ENCODE measurements at regions not wholly inside any gene's neighbourhood (a gene's known extent, or its start where the extent isn't known, plus 50 kb on each side); places are given as distances from the start of the nearest gene placed in this dataset.

- H3K9me3 Mint-ChIP-seq = peaks cover 3% of the 10 kb centered on the region
Observed at GRCh38 chr2:67689651-67690050, 292.5 kb downstream of the ETAA1 start.

GRCh38 chr2:67694445-67694844 is 297.3 kb downstream of the ETAA1 start:
- TF ChIP-seq CTCF (IDR thresholded peaks at IDR 0.05) = no peak
- Mint-ChIP-seq H3K27me3 (ENCODE audit: low read depth, poor library complexity) (no peaks in the 10 kb centered on the region), H3K9me3 (peaks cover 3% of the 10 kb centered on the region), H3K4me1 (peaks cover 33% of the 10 kb centered on the region), H3K36me3 (ENCODE audit: low read depth) (no peaks in the 10 kb centered on the region), H3K4me3 (peak overlapping the region; percentile 53), H3K27ac (peak overlapping the region; percentile 36)
- peak; percentile 52 for DNase-seq

More at GRCh38 chr2:67689651-67690050, 292.5 kb downstream of the ETAA1 start:
- no peak overlapping the region for H3K27ac Mint-ChIP-seq
- peaks cover 12% of the 10 kb centered on the region for H3K4me1 Mint-ChIP-seq
- H3K27me3 Mint-ChIP-seq (ENCODE audit: low read depth, poor library complexity) = peaks cover 4% of the 10 kb centered on the region
- no peak overlapping the region for H3K4me3 Mint-ChIP-seq
- no peak for DNase-seq
- no peaks in the 10 kb centered on the region for H3K36me3 Mint-ChIP-seq (ENCODE audit: low read depth)
- TF ChIP-seq CTCF (IDR thresholded peaks at IDR 0.05) = no peak

- H3K27ac Mint-ChIP-seq = peak overlapping the region; percentile 4
- H3K4me3 Mint-ChIP-seq = no peak overlapping the region
- H3K36me3 Mint-ChIP-seq (ENCODE audit: low read depth) = peaks cover 5% of the 10 kb centered on the region
- peaks cover 14% of the 10 kb centered on the region for H3K4me1 Mint-ChIP-seq
- no peak for TF ChIP-seq CTCF (IDR thresholded peaks at IDR 0.05)
- peaks cover 9% of the 10 kb centered on the region for H3K9me3 Mint-ChIP-seq
- no peak for DNase-seq
- no peaks in the 10 kb centered on the region for H3K27me3 Mint-ChIP-seq (ENCODE audit: low read depth, poor library complexity)
Observed at GRCh38 chr2:67701011-67701410, 303.9 kb downstream of the ETAA1 start.

- DNase-seq = no peak
- TF ChIP-seq CTCF (IDR thresholded peaks at IDR 0.05) = no peak
- Mint-ChIP-seq H3K27ac (no peak overlapping the region), H3K9me3 (peaks cover 9% of the 10 kb centered on the region), H3K27me3 (ENCODE audit: low read depth, poor library complexity) (no peaks in the 10 kb centered on the region), H3K4me1 (peaks cover 7% of the 10 kb centered on the region), H3K4me3 (no peak overlapping the region), H3K36me3 (ENCODE audit: low read depth) (peaks cover 5% of the 10 kb centered on the region)
Observed at GRCh38 chr2:67702284-67702683, 305.2 kb downstream of the ETAA1 start.

GRCh38 chr2:67702937-67703336 is 305.8 kb downstream of the ETAA1 start:
- peaks cover 7% of the 10 kb centered on the region for H3K4me1 Mint-ChIP-seq
- H3K4me3 Mint-ChIP-seq = no peak overlapping the region
- no peak for DNase-seq
- H3K27ac Mint-ChIP-seq = no peak overlapping the region
- H3K36me3 Mint-ChIP-seq (ENCODE audit: low read depth) = peaks cover 5% of the 10 kb centered on the region
- no peak for TF ChIP-seq CTCF (IDR thresholded peaks at IDR 0.05)
- peaks cover 9% of the 10 kb centered on the region for H3K9me3 Mint-ChIP-seq
- peaks cover 3% of the 10 kb centered on the region for H3K27me3 Mint-ChIP-seq (ENCODE audit: low read depth, poor library complexity)

GRCh38 chr2:67706082-67706481 is 308.9 kb downstream of the ETAA1 start:
- peaks cover 8% of the 10 kb centered on the region for H3K4me1 Mint-ChIP-seq
- H3K36me3 Mint-ChIP-seq (ENCODE audit: low read depth) = no peaks in the 10 kb centered on the region
- no peak for TF ChIP-seq CTCF (IDR thresholded peaks at IDR 0.05)
- H3K9me3 Mint-ChIP-seq = peaks cover 8% of the 10 kb centered on the region
- peaks cover 4% of the 10 kb centered on the region for H3K27me3 Mint-ChIP-seq (ENCODE audit: low read depth, poor library complexity)
- H3K4me3 Mint-ChIP-seq = no peak overlapping the region
- no peak for DNase-seq
- no peak overlapping the region for H3K27ac Mint-ChIP-seq

Measured in nephron progenitor cell (in vitro differentiated cells).